Testis (tissue), 2 donors: ENCODE measurements at regions not wholly inside any gene's neighbourhood (a gene's known extent, or its start where the extent isn't known, plus 50 kb on each side); places are given as distances from the start of the nearest gene placed in this dataset.

Source experiments
- DNase-seq: peaks from one replicate; pipeline ENCODE4 v3.0.0-alpha.2; 2019
- H3K27ac ChIP-seq, 2 donors: fragments of 200-600 bp; sonication (generic); one replicate each; pipeline ENCODE4 v1.5.1; 2019
- H3K27me3 ChIP-seq: fragments of 200-600 bp; sonication (generic); one replicate; pipeline ENCODE4 v1.5.1; 2019
- H3K36me3 ChIP-seq: fragments of 200-600 bp; sonication (generic); one replicate; pipeline ENCODE4 v1.5.1; 2017; ENCODE audit warnings: low read depth; ENCODE audit errors: missing control alignments
- H3K4me1 ChIP-seq: fragments of 200-600 bp; sonication (generic); one replicate; pipeline ENCODE4 v1.5.1; 2019
- H3K4me3 ChIP-seq, 2 donors: fragments of 200-600 bp; sonication (generic); one replicate each; pipeline ENCODE4 v1.5.1; 2017 to 2019
- H3K9me3 ChIP-seq: fragments of 200-600 bp; sonication (generic); one replicate; pipeline ENCODE4 v1.5.1; 2017
- CTCF ChIP-seq, 3 experiments: fragments of 450-650 bp in 2 of 3; fragments of 200-600 bp in 1 of 3; sonication (generic) in 1 of 3; IDR thresholded peaks; one replicate each; pipeline ENCODE4 v1.5.1; 2016 to 2019; ENCODE audit warnings: antibody characterized with exemption in 3 of 3, mild to moderate bottlenecking in 2 of 3, moderate library complexity in 1 of 3
- POLR2A ChIP-seq: fragments of 450-650 bp; IDR thresholded peaks from one replicate; pipeline ENCODE4 v1.6.1; 2017; ENCODE audit warnings: antibody characterized with exemption, mild to moderate bottlenecking, moderate library complexity
- WGBS, 2 donors: methylation state at CpG; one replicate each; pipeline ENCODE4 v1.1.5; 2018; 5-methylcytosine and 5-hydroxymethylcytosine counted together
- intact Hi-C: fragments of 100-400 bp; cut with DNase I; formaldehyde crosslinking; loops from one replicate; pipeline ENCODE4 v1.15.1; 2023; ENCODE audit warnings: low total_unique reads

- no peaks in the 10 kb centered on the region for H3K27me3 ChIP-seq
- H3K36me3 ChIP-seq, result no peaks in the 10 kb centered on the region
- H3K27ac ChIP-seq, result no peak overlapping the region
- no peak for DNase-seq
- no peaks in the 10 kb centered on the region for H3K4me1 ChIP-seq
- WGBS, 2 donors, result 75 to 92% methylated on average over 1 of the region's 1 CpG
- no peaks in the 10 kb centered on the region for H3K9me3 ChIP-seq
- H3K4me3 ChIP-seq, result no peak overlapping the region
- no peak for TF ChIP-seq POLR2A
- TF ChIP-seq CTCF (IDR thresholded peaks at IDR 0.05), result no peak
- intact Hi-C loops, result no loop called here
Observed at GRCh38 chr1:183716286-183716685, 63.2 kb upstream of the APOBEC4 start.

- WGBS, 2 donors, result 73 to 80% methylated on average over 5 of the region's 5 CpGs
- Histone ChIP-seq H3K4me1 (no peaks in the 10 kb centered on the region), H3K27ac (no peak overlapping the region), H3K36me3 (no peaks in the 10 kb centered on the region), H3K27me3 (no peaks in the 10 kb centered on the region), H3K4me3 (no peak overlapping the region), H3K9me3 (no peaks in the 10 kb centered on the region)
- TF ChIP-seq CTCF (IDR thresholded peaks at IDR 0.05) (no peak), POLR2A (no peak)
- intact Hi-C loops, result no loop called here
- no peak for DNase-seq
Observed at GRCh38 chr1:183711741-183712361, 58.7 kb upstream of the APOBEC4 start.

GRCh38 chr1:183711165-183711682 lies 58.1 kb upstream of the APOBEC4 start:
- no peak for DNase-seq
- no peak overlapping the region for H3K4me3 ChIP-seq
- no peaks in the 10 kb centered on the region for H3K27me3 ChIP-seq
- H3K36me3 ChIP-seq, result no peaks in the 10 kb centered on the region
- intact Hi-C loops, result no loop called here
- WGBS, 2 donors, result 84 to 88% methylated on average over 2 of the region's 2 CpGs
- H3K9me3 ChIP-seq, result no peaks in the 10 kb centered on the region
- no peak overlapping the region for H3K27ac ChIP-seq
- H3K4me1 ChIP-seq, result no peaks in the 10 kb centered on the region
- TF ChIP-seq CTCF (IDR thresholded peaks at IDR 0.05), result no peak
- no peak for TF ChIP-seq POLR2A

- DNase-seq, result no peak
- H3K9me3 ChIP-seq, result no peaks in the 10 kb centered on the region
- intact Hi-C loops, result no loop called here
- H3K4me3 ChIP-seq, result no peak overlapping the region
- H3K36me3 ChIP-seq, result no peaks in the 10 kb centered on the region
- no peak overlapping the region for H3K27ac ChIP-seq
- H3K4me1 ChIP-seq, result no peaks in the 10 kb centered on the region
- TF ChIP-seq CTCF (IDR thresholded peaks at IDR 0.05), result no peak
- TF ChIP-seq POLR2A, result no peak
- 57 to 62% methylated on average over 3 of the region's 3 CpGs for WGBS, 2 donors
- H3K27me3 ChIP-seq, result no peaks in the 10 kb centered on the region
Observed at GRCh38 chr1:183710734-183711133, 57.6 kb upstream of the APOBEC4 start.

GRCh38 chr1:183710333-183710732 lies 57.2 kb upstream of the APOBEC4 start:
- intact Hi-C loops, result no loop called here

More at GRCh38 chr1:183710333-183710732, 57.2 kb upstream of the APOBEC4 start:
- no peaks in the 10 kb centered on the region for H3K4me1 ChIP-seq
- 77 to 97% methylated on average over 1 of the region's 1 CpG for WGBS, 2 donors
- no peaks in the 10 kb centered on the region for H3K27me3 ChIP-seq
- H3K27ac ChIP-seq, result no peak overlapping the region
- H3K4me3 ChIP-seq, result no peak overlapping the region
- no peaks in the 10 kb centered on the region for H3K9me3 ChIP-seq
- TF ChIP-seq POLR2A (no peak), CTCF (IDR thresholded peaks at IDR 0.05) (no peak)
- no peak for DNase-seq
- H3K36me3 ChIP-seq, result no peaks in the 10 kb centered on the region
